HL-60 (cell line): ENCODE measurements at regions not wholly inside any gene's neighbourhood (a gene's known extent, or its start where the extent isn't known, plus 50 kb on each side); places are given as distances from the start of the nearest gene placed in this dataset.

ENCODE experiments used
- DNase-seq, 2 experiments: peaks; one replicate each; pipeline ENCODE4 v3.0.0-alpha.2; 2010 to 2020; ENCODE audit warnings: low read depth in 1 of 2, low spot score in 1 of 2
- H3K27ac ChIP-seq: fragments of 250-450 bp; sonication (Bioruptor Pico); replicated peaks from 2 replicates; pipeline ENCODE4 v1.5.1; 2020; ENCODE audit warnings: mild to moderate bottlenecking, moderate library complexity
- H3K27me3 ChIP-seq: fragments of 250-450 bp; sonication (Bioruptor Pico); 2 replicates; pipeline ENCODE4 v1.5.1; 2021; ENCODE audit warnings: mild to moderate bottlenecking, moderate library complexity; ENCODE audit not compliant: insufficient read depth, poor library complexity, severe bottlenecking
- H3K4me3 ChIP-seq: replicated peaks from 2 replicates; pipeline ENCODE4 v1.5.1; 2011; ENCODE audit warnings: mild to moderate bottlenecking, control low read depth, low read length; ENCODE audit not compliant: insufficient read depth
- GABPA ChIP-seq: IDR thresholded peaks from 2 replicates; pipeline ENCODE4 v1.6.1; 2012; ENCODE audit warnings: low read depth
- POLR2AphosphoS5 ChIP-seq: IDR thresholded peaks from 2 replicates; pipeline ENCODE4 v1.6.1; 2012; ENCODE audit warnings: low read depth
- REST ChIP-seq: IDR thresholded peaks from 2 replicates; pipeline ENCODE4 v1.6.1; 2012; ENCODE audit warnings: low read depth; ENCODE audit not compliant: insufficient replicate concordance
- SPI1 ChIP-seq: IDR thresholded peaks from 2 replicates; pipeline ENCODE4 v1.6.1; 2012; ENCODE audit warnings: low read depth, mild to moderate bottlenecking, borderline replicate concordance
- TF ChIP-seq, protein P1 (sequence below): IDR thresholded peaks from one replicate; pipeline ENCODE4 v1.5.1; 2011; ENCODE audit warnings: low read length, control low read depth, inconsistent platforms; ENCODE audit not compliant: insufficient read depth

GRCh38 chr11:134846328-134847082 lies 434.5 kb upstream of the B3GAT1 start:
- DNase-seq: no peak
- TF ChIP-seq SPI1: no peak
- Histone ChIP-seq H3K27ac (no peak overlapping the region), H3K4me3 (no peak overlapping the region), H3K27me3 (no peaks in the 10 kb centered on the region)

DNA sequence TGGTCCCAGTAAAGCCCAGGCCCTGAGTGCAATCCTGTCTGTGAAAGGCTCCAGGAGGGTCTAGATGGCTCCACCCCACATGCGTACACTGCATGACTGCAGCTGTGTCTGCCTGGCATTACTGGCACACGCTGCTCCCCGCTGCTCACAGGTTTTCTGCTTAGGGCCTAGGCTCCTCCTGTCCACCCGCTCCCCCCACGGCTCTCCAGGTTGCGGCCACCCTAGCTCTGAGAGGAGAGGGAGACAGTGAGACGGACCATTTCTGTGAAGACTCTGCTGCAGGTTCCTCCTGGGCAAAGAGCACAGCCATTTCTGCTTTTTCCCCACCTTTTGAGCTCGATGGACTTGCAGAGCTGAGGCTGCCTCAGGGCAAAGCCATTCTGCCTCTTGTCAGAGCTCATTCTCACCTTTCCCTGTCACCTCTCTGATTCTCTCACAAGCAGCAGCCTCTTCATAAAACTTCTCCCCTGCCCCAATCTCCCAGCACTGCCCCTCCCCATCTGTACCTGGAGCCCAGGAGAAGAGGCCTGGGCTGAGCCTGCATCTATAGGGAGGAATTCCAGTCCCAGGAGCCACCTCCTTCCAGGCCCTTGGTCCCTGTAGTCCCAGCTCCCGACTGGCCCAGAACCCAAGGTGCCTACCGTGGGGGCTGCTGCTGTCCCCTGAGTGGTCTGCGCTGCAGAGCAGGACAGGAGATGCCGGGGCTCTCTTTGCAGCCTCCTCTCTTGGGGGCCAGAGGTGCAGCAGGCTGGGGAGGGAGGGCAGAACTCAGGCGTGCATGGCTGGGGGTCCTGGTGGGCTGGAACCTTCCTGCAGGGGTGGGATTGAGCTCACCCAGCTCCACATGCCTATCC lies 433.7 kb upstream of the B3GAT1 start:
- no peaks in the 10 kb centered on the region for H3K27me3 ChIP-seq
- H3K4me3 ChIP-seq: no peak overlapping the region
- DNase-seq: no peak
- H3K27ac ChIP-seq: no peak overlapping the region
- TF ChIP-seq POLR2AphosphoS5: no peak

- TF ChIP-seq SPI1 (no peak), POLR2AphosphoS5 (no peak), GABPA (no peak), REST (no peak)
- TF ChIP-seq, protein P1, sequence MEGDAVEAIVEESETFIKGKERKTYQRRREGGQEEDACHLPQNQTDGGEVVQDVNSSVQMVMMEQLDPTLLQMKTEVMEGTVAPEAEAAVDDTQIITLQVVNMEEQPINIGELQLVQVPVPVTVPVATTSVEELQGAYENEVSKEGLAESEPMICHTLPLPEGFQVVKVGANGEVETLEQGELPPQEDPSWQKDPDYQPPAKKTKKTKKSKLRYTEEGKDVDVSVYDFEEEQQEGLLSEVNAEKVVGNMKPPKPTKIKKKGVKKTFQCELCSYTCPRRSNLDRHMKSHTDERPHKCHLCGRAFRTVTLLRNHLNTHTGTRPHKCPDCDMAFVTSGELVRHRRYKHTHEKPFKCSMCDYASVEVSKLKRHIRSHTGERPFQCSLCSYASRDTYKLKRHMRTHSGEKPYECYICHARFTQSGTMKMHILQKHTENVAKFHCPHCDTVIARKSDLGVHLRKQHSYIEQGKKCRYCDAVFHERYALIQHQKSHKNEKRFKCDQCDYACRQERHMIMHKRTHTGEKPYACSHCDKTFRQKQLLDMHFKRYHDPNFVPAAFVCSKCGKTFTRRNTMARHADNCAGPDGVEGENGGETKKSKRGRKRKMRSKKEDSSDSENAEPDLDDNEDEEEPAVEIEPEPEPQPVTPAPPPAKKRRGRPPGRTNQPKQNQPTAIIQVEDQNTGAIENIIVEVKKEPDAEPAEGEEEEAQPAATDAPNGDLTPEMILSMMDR: no peak
- H3K4me3 ChIP-seq: no peak overlapping the region
- no peaks in the 10 kb centered on the region for H3K27me3 ChIP-seq
- DNase-seq: no peak
- no peak overlapping the region for H3K27ac ChIP-seq
Measured at GRCh38 chr11:134844838-134845237, 432.8 kb upstream of the B3GAT1 start.

DNA sequence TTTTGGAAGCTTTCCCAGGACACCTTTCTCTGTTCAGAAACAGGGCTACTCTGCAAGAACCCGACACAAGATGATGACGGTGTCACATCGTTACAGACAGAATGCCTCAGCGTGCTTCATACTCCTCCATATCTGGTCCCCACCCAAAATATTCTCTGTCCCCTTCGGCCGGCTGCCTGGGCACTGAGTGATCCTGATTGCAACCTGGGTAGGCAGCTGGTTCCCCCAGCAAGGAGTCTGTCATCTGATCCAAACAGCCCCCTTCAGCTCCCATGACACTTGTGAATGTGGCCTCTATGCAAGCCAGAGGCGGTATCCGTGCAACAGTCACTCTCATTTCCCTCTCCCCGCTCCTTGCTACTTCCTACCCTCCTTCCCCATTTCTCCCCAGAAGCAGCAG lies 431.7 kb upstream of the B3GAT1 start:
- Histone ChIP-seq H3K4me3 (no peak overlapping the region), H3K27me3 (no peaks in the 10 kb centered on the region), H3K27ac (no peak overlapping the region)
- TF ChIP-seq GABPA (no peak), SPI1 (no peak), POLR2AphosphoS5 (no peak), REST (no peak)
- TF ChIP-seq, protein P1: no peak
- DNase-seq: no peak
